ENCODE measurements at regions not wholly inside any gene's neighbourhood (a gene's known extent, or its start where the extent isn't known, plus 50 kb on each side); places are given as distances from the start of the nearest gene placed in this dataset.
A peak's percentile ranks its signal among the peaks of the same experiment; 100 is the strongest.
"Not testable (repeated sequence)": the region's sequence is repeated elsewhere in the genome, so short reads cannot be mapped to it uniquely, and the experiment has no call there.

GRCh38 chr11:33976495-33977199, 74.9 kb upstream of the CAPRIN1 start:
- Mint-ChIP-seq H3K4me1 (ENCODE audit: unreplicated experiment) (no peaks in the 10 kb centered on the region), H3K36me3 (ENCODE audit: unreplicated experiment) (no peaks in the 10 kb centered on the region), H3K27ac (ENCODE audit: unreplicated experiment) (no peak overlapping the region), H3K4me3 (ENCODE audit: unreplicated experiment) (no peak overlapping the region), H3K9me3 (ENCODE audit: unreplicated experiment) (no peaks in the 10 kb centered on the region), H3K27me3 (ENCODE audit: unreplicated experiment) (peaks cover 48% of the 10 kb centered on the region)
- DNase-seq (ENCODE audit: extremely low spot score, unreplicated experiment) = no peak
- no peak for TF ChIP-seq CTCF (IDR thresholded peaks at IDR 0.05)

GRCh38 chr11:33974804-33975203, 76.7 kb upstream of the CAPRIN1 start:
- Mint-ChIP-seq H3K36me3 (ENCODE audit: unreplicated experiment) (no peaks in the 10 kb centered on the region), H3K9me3 (ENCODE audit: unreplicated experiment) (no peaks in the 10 kb centered on the region), H3K4me3 (ENCODE audit: unreplicated experiment) (no peak overlapping the region), H3K27me3 (ENCODE audit: unreplicated experiment) (peaks cover 36% of the 10 kb centered on the region), H3K27ac (ENCODE audit: unreplicated experiment) (no peak overlapping the region), H3K4me1 (ENCODE audit: unreplicated experiment) (no peaks in the 10 kb centered on the region)
- TF ChIP-seq CTCF (IDR thresholded peaks at IDR 0.05) = no peak
- no peak for DNase-seq (ENCODE audit: extremely low spot score, unreplicated experiment)

GRCh38 chr11:33971530-33971929, 79.7 kb upstream of the LMO2 start:
- not testable (repeated sequence) for H3K4me3 Mint-ChIP-seq (ENCODE audit: unreplicated experiment); H3K9me3 Mint-ChIP-seq (ENCODE audit: unreplicated experiment); H3K27ac Mint-ChIP-seq (ENCODE audit: unreplicated experiment); H3K36me3 Mint-ChIP-seq (ENCODE audit: unreplicated experiment); H3K4me1 Mint-ChIP-seq (ENCODE audit: unreplicated experiment); DNase-seq (ENCODE audit: extremely low spot score, unreplicated experiment)
- peaks cover 35% of the 10 kb centered on the region for H3K27me3 Mint-ChIP-seq (ENCODE audit: unreplicated experiment)

- peaks cover 35% of the 10 kb centered on the region for H3K27me3 Mint-ChIP-seq (ENCODE audit: unreplicated experiment)
- no peak overlapping the region for H3K27ac Mint-ChIP-seq (ENCODE audit: unreplicated experiment)
- H3K36me3 Mint-ChIP-seq (ENCODE audit: unreplicated experiment) = no peaks in the 10 kb centered on the region
- peak; percentile 71 for TF ChIP-seq CTCF (IDR thresholded peaks at IDR 0.05)
- no peak for DNase-seq (ENCODE audit: extremely low spot score, unreplicated experiment)
- no peaks in the 10 kb centered on the region for H3K4me1 Mint-ChIP-seq (ENCODE audit: unreplicated experiment)
- no peak overlapping the region for H3K4me3 Mint-ChIP-seq (ENCODE audit: unreplicated experiment)
- no peaks in the 10 kb centered on the region for H3K9me3 Mint-ChIP-seq (ENCODE audit: unreplicated experiment)
Measured at GRCh38 chr11:33970984-33971466, 79.1 kb upstream of the LMO2 start.

GRCh38 chr11:33967451-33967850, 75.6 kb upstream of the LMO2 start:
- no peak for DNase-seq (ENCODE audit: extremely low spot score, unreplicated experiment)
- Mint-ChIP-seq H3K4me3 (ENCODE audit: unreplicated experiment) (no peak overlapping the region), H3K36me3 (ENCODE audit: unreplicated experiment) (no peaks in the 10 kb centered on the region), H3K27ac (ENCODE audit: unreplicated experiment) (no peak overlapping the region), H3K27me3 (ENCODE audit: unreplicated experiment) (peaks cover 43% of the 10 kb centered on the region), H3K4me1 (ENCODE audit: unreplicated experiment) (no peaks in the 10 kb centered on the region), H3K9me3 (ENCODE audit: unreplicated experiment) (no peaks in the 10 kb centered on the region)
- TF ChIP-seq CTCF (IDR thresholded peaks at IDR 0.05) = no peak
